Endodermal cell (in vitro differentiated cells): ENCODE measurements at regions not wholly inside any gene's neighbourhood (a gene's known extent, or its start where the extent isn't known, plus 50 kb on each side); places are given as distances from the start of the nearest gene placed in this dataset.

ENCODE experiments used
- DNase-seq: peaks from one replicate; pipeline ENCODE4 v3.0.0-alpha.2; 2017
- H3K27ac ChIP-seq: 2 replicates; pipeline ENCODE4 v1.5.1; 2013; ENCODE audit warnings: mild to moderate bottlenecking, low read depth, low read length, moderate library complexity
- H3K27me3 ChIP-seq: 2 replicates; pipeline ENCODE4 v1.6.1; 2013; ENCODE audit warnings: mild to moderate bottlenecking, low read length, moderate library complexity; ENCODE audit not compliant: insufficient read depth, control insufficient read depth, poor library complexity, severe bottlenecking
- H3K36me3 ChIP-seq: 2 replicates; pipeline ENCODE4 v1.7.0; 2013; ENCODE audit warnings: mild to moderate bottlenecking, low read length, moderate library complexity; ENCODE audit not compliant: control insufficient read depth, insufficient read depth
- H3K4me1 ChIP-seq: one replicate; pipeline ENCODE4 v1.7.0; 2013; ENCODE audit warnings: low read length; ENCODE audit not compliant: control insufficient read depth, insufficient read depth
- H3K4me3 ChIP-seq: 2 replicates; pipeline ENCODE4 v1.5.1; 2013; ENCODE audit warnings: mild to moderate bottlenecking, low read length, moderate library complexity
- H3K9ac ChIP-seq: 2 replicates; pipeline ENCODE4 v1.6.1; 2013; ENCODE audit warnings: mild to moderate bottlenecking, low read length, moderate library complexity; ENCODE audit not compliant: poor library complexity, severe bottlenecking; ENCODE audit errors: extremely low read depth
- H3K9me3 ChIP-seq: 2 replicates; pipeline ENCODE4 v1.6.1; 2013; ENCODE audit warnings: mild to moderate bottlenecking, low read length, moderate library complexity; ENCODE audit not compliant: control insufficient read depth
- H3K27ac Mint-ChIP-seq: 2 replicates; pipeline ENCODE4 v1.8.0; 2020; ENCODE audit warnings: mixed read lengths
- H3K27me3 Mint-ChIP-seq: 2 replicates; pipeline ENCODE4 v1.8.0; 2021; ENCODE audit warnings: mild to moderate bottlenecking, mixed read lengths; ENCODE audit not compliant: insufficient read depth
- H3K36me3 Mint-ChIP-seq: 2 replicates; pipeline ENCODE4 v1.8.0; 2020; ENCODE audit warnings: low read depth, mixed read lengths
- H3K4me1 Mint-ChIP-seq: 2 replicates; pipeline ENCODE4 v1.8.0; 2020; ENCODE audit warnings: mixed read lengths
- H3K4me3 Mint-ChIP-seq: 2 replicates; pipeline ENCODE4 v1.8.0; 2020; ENCODE audit warnings: mild to moderate bottlenecking, moderate library complexity, mixed read lengths
- H3K9me3 Mint-ChIP-seq: 2 replicates; pipeline ENCODE4 v1.8.0; 2020; ENCODE audit warnings: mild to moderate bottlenecking, mixed read lengths
- WGBS, 2 experiments: methylation state at CpG; one replicate each; pipeline versions ENCODE4 v1.1.5 to v1.1.7; 2013; ENCODE audit warnings: missing lambda C conversion rate in 2 of 2, mixed read lengths in 1 of 2; ENCODE audit not compliant: insufficient coverage in 1 of 2, insufficient read length in 1 of 2; 5-methylcytosine and 5-hydroxymethylcytosine counted together
- TF ChIP-seq, protein P1 (sequence below): fragments of 200-600 bp; sonication (generic); conservative IDR thresholded peaks from 2 replicates; pipeline ENCODE4 v1.5.0; 2021; ENCODE audit warnings: antibody characterized with exemption, mild to moderate bottlenecking

DNA sequence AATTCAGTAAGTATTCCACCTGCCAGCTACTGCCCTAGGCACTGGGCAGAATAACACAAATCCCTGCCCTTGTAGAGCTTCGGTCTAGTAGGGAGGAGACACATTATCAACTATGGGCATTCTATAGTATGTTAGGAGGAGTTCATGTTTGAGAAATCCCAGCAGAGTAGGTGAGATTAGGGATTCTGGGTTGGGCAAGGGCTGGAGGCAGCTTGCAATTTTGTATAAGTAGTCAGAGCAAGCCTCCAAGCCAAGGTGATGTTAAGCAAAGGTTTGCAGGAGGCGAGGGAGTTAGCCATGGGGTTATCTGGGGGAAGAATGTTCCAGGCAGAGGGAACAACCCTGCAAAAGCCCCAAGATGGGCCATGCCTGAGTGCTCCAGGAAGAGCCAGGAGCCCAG is 187.9 kb upstream of the HS6ST1 start:
- H3K36me3 ChIP-seq = no peaks in the 10 kb centered on the region
- no peak for DNase-seq
- H3K9me3 ChIP-seq = no peaks in the 10 kb centered on the region
- no peak overlapping the region for H3K4me3 Mint-ChIP-seq
- H3K27me3 ChIP-seq = no peaks in the 10 kb centered on the region
- peaks cover 1% of the 10 kb centered on the region for H3K4me1 Mint-ChIP-seq
- H3K9ac ChIP-seq = no peak overlapping the region
- no peaks in the 10 kb centered on the region for H3K36me3 Mint-ChIP-seq
- H3K4me1 ChIP-seq = peaks cover 5% of the 10 kb centered on the region
- TF ChIP-seq, protein P1, sequence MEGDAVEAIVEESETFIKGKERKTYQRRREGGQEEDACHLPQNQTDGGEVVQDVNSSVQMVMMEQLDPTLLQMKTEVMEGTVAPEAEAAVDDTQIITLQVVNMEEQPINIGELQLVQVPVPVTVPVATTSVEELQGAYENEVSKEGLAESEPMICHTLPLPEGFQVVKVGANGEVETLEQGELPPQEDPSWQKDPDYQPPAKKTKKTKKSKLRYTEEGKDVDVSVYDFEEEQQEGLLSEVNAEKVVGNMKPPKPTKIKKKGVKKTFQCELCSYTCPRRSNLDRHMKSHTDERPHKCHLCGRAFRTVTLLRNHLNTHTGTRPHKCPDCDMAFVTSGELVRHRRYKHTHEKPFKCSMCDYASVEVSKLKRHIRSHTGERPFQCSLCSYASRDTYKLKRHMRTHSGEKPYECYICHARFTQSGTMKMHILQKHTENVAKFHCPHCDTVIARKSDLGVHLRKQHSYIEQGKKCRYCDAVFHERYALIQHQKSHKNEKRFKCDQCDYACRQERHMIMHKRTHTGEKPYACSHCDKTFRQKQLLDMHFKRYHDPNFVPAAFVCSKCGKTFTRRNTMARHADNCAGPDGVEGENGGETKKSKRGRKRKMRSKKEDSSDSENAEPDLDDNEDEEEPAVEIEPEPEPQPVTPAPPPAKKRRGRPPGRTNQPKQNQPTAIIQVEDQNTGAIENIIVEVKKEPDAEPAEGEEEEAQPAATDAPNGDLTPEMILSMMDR = no peak
- WGBS, 2 experiments = 96 to 100% methylated on average over 1 to 2 of the region's 2 CpGs
- no peak overlapping the region for H3K27ac Mint-ChIP-seq
- H3K27ac ChIP-seq = no peak overlapping the region
- no peak overlapping the region for H3K4me3 ChIP-seq
- H3K27me3 Mint-ChIP-seq = peaks cover 5% of the 10 kb centered on the region
- H3K9me3 Mint-ChIP-seq = no peaks in the 10 kb centered on the region

DNA sequence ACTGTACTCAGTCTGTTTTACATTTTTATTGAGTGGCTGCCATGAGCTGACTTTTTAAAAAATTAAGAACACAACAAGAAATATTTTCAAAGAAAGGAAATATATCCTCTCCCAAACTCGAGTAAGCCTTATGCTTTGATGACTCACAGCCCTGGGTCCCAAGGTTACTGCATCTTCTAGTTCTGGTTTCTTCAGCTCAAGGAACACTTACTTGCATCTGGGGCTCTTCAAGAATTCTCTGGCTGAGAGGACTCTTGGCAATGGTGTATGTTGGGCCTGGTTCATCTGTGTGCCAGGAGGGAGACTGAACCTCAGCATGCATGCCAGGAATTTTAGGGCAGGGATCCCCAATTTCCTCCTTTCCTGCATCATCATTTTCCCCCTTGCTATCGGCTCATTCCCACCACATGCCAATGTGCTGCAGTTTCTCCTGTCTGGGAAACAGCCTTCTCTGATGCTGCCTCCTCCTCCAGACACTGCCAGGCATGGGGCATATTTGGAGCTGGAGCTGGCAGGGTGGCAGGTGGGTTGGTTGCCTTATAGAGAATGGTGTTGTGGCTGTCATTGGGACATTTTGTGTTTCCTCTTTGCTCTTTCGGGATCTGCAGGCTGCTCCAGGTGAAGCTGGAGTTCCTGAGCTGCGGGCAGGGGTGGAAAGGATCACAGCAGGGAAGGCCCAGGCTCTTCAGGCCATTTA is 192.2 kb upstream of the HS6ST1 start:
- no peaks in the 10 kb centered on the region for H3K4me1 ChIP-seq
- Mint-ChIP-seq H3K4me1 (no peaks in the 10 kb centered on the region), H3K27ac (no peak overlapping the region), H3K4me3 (no peak overlapping the region), H3K27me3 (peaks cover 5% of the 10 kb centered on the region), H3K36me3 (no peaks in the 10 kb centered on the region), H3K9me3 (no peaks in the 10 kb centered on the region)
- H3K9me3 ChIP-seq = no peaks in the 10 kb centered on the region
- H3K36me3 ChIP-seq = no peaks in the 10 kb centered on the region
- no peaks in the 10 kb centered on the region for H3K27me3 ChIP-seq
- H3K4me3 ChIP-seq = no peak overlapping the region
- no peak for DNase-seq
- H3K9ac ChIP-seq = no peak overlapping the region
- TF ChIP-seq, protein P1 = no peak
- H3K27ac ChIP-seq = no peak overlapping the region
- WGBS, 2 experiments = 81 to 89% methylated on average over 4 of the region's 4 CpGs

DNA sequence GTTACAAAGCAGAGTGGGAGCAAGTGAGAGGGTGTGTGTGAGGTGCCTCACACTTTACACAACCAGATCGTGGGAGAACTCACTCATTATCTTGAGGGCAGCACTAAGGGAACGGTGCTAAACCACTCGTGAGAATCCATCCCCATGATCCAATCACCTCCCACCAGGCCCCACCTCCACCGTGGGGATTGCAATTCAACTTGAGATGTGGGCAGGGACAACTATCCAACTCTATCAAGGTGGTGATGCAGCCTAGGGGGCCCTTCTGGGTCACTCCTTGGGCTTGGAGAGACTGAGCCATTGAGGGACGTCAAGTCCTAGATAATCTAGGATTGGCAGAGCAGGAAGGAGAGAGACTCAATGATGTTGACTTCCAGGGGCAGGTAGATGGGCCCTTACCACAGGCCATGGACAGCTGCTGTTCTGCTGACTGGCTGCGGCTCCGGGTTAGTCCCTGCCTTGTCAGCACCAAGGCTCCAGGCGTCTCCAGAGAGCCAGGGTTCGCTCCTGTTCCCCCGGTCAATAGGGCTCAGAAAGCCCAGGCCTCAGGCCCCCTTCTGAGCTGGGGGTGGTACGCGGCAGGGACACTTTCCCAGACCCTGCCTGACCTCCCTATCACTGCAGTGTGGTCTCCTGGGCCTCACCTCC is 193.2 kb upstream of the HS6ST1 start:
- no peaks in the 10 kb centered on the region for H3K9me3 Mint-ChIP-seq
- Histone ChIP-seq H3K36me3 (no peaks in the 10 kb centered on the region), H3K4me3 (no peak overlapping the region), H3K4me1 (no peaks in the 10 kb centered on the region), H3K27me3 (no peaks in the 10 kb centered on the region), H3K27ac (no peak overlapping the region), H3K9me3 (no peaks in the 10 kb centered on the region), H3K9ac (no peak overlapping the region)
- H3K4me3 Mint-ChIP-seq = no peak overlapping the region
- no peak overlapping the region for H3K27ac Mint-ChIP-seq
- H3K36me3 Mint-ChIP-seq = no peaks in the 10 kb centered on the region
- peaks cover 2% of the 10 kb centered on the region for H3K27me3 Mint-ChIP-seq
- WGBS, 2 experiments = 90 to 94% methylated on average over 8 to 12 of the region's 12 CpGs
- no peaks in the 10 kb centered on the region for H3K4me1 Mint-ChIP-seq
- no peak for DNase-seq
- TF ChIP-seq, protein P1 = no peak
